CD14-positive monocyte (primary cell): ENCODE measurements at regions not wholly inside any gene's neighbourhood (a gene's known extent, or its start where the extent isn't known, plus 50 kb on each side); places are given as distances from the start of the nearest gene placed in this dataset.

Experiments used
- DNase-seq, 3 donors: peaks; one replicate each; pipeline ENCODE4 v3.0.0-alpha.2; 2011 to 2022
- H2AFZ ChIP-seq: 2 replicates; pipeline ENCODE4 v1.6.0; 2012; ENCODE audit warnings: mild to moderate bottlenecking, low read depth, low read length, inconsistent platforms; ENCODE audit not compliant: insufficient read depth, poor library complexity, severe bottlenecking
- H3K27ac ChIP-seq, 2 donors: 1 replicate in 1 of 2; 2 replicates in 1 of 2; pipeline ENCODE4 v1.5.1; 2012 to 2013; ENCODE audit warnings: low read length in 2 of 2, control low read depth in 1 of 2, inconsistent platforms in 1 of 2, low read depth in 1 of 2, mild to moderate bottlenecking in 1 of 2
- H3K27me3 ChIP-seq, 2 donors: one replicate each; pipeline versions ENCODE4 v1.6.0 to v1.6.1; 2011 to 2013; ENCODE audit warnings: low read length in 2 of 2; ENCODE audit not compliant: control insufficient read depth in 2 of 2, insufficient read depth in 2 of 2
- H3K36me3 ChIP-seq, 2 donors: replicated peaks in 1 of 2; 1 replicate in 1 of 2; 2 replicates in 1 of 2; pipeline versions ENCODE4 v1.5.1 to v1.6.1; 2012 to 2013; ENCODE audit warnings: low read length in 2 of 2, control low read depth in 1 of 2, inconsistent platforms in 1 of 2, mild to moderate bottlenecking in 1 of 2; ENCODE audit not compliant: insufficient read depth in 2 of 2, control insufficient read depth in 1 of 2
- H3K4me1 ChIP-seq, 2 donors: 1 replicate in 1 of 2; 2 replicates in 1 of 2; pipeline versions ENCODE4 v1.5.1 to v1.6.1; 2012 to 2013; ENCODE audit warnings: low read length in 2 of 2, control low read depth in 1 of 2, inconsistent platforms in 1 of 2, mild to moderate bottlenecking in 1 of 2, moderate library complexity in 1 of 2; ENCODE audit not compliant: insufficient read depth in 2 of 2, control insufficient read depth in 1 of 2
- H3K4me2 ChIP-seq: replicated peaks from 2 replicates; pipeline ENCODE3; 2012; ENCODE audit warnings: low read length, moderate library complexity, mild to moderate bottlenecking; ENCODE audit not compliant: poor library complexity, severe bottlenecking; ENCODE audit errors: extremely low read depth
- H3K4me3 ChIP-seq, 3 experiments: fragments of 200-600 bp in 1 of 3; sonication (generic) in 1 of 3; replicated peaks in 1 of 3; 1 replicate in 2 of 3; 2 replicates in 1 of 3; pipeline ENCODE4 v1.5.1; 2011 to 2013; ENCODE audit warnings: low read length in 3 of 3, mild to moderate bottlenecking in 3 of 3, control low read depth in 2 of 3, low read depth in 2 of 3, inconsistent platforms in 1 of 3, moderate library complexity in 1 of 3
- H3K79me2 ChIP-seq: 2 replicates; pipeline ENCODE4 v1.6.0; 2012; ENCODE audit warnings: mild to moderate bottlenecking, control low read depth, inconsistent platforms, low read length, moderate library complexity; ENCODE audit not compliant: insufficient read depth
- H3K9ac ChIP-seq: 2 replicates; pipeline ENCODE4 v1.6.0; 2017; ENCODE audit warnings: low read length, mild to moderate bottlenecking; ENCODE audit not compliant: insufficient read depth, poor library complexity, severe bottlenecking
- H3K9me3 ChIP-seq, 2 donors: replicated peaks in 1 of 2; 1 replicate in 1 of 2; 2 replicates in 1 of 2; pipeline versions ENCODE4 v1.5.1 to v1.6.1; 2012 to 2013; ENCODE audit warnings: low read length in 2 of 2, control low read depth in 1 of 2; ENCODE audit not compliant: control insufficient read depth in 1 of 2, insufficient read depth in 1 of 2
- H4K20me1 ChIP-seq: 2 replicates; pipeline ENCODE4 v1.6.0; 2012; ENCODE audit warnings: mild to moderate bottlenecking, low read length, control low read depth, moderate library complexity; ENCODE audit not compliant: insufficient read depth
- H3K27ac Mint-ChIP-seq, 7 donors: one replicate each; pipeline ENCODE4 v1.8.0; 2020; ENCODE audit warnings: mild to moderate bottlenecking in 7 of 7, mixed read lengths in 7 of 7, moderate library complexity in 6 of 7, inconsistent platforms in 2 of 7
- H3K27me3 Mint-ChIP-seq, 3 donors: one replicate each; pipeline ENCODE4 v1.8.0; 2021 to 2022; ENCODE audit warnings: low read depth in 3 of 3, mild to moderate bottlenecking in 3 of 3, mixed read lengths in 3 of 3, moderate library complexity in 3 of 3, inconsistent platforms in 1 of 3
- H3K36me3 Mint-ChIP-seq, 2 donors: one replicate each; pipeline ENCODE4 v1.8.0; 2020; ENCODE audit warnings: mixed read lengths in 2 of 2, inconsistent platforms in 1 of 2, mild to moderate bottlenecking in 1 of 2
- H3K4me1 Mint-ChIP-seq: one replicate; pipeline ENCODE4 v1.8.0; 2020; ENCODE audit warnings: mild to moderate bottlenecking, mixed read lengths
- H3K4me3 Mint-ChIP-seq, 2 donors: one replicate each; pipeline ENCODE4 v1.8.0; 2020; ENCODE audit warnings: mild to moderate bottlenecking in 2 of 2, mixed read lengths in 2 of 2, moderate library complexity in 1 of 2
- H3K9me3 Mint-ChIP-seq, 7 donors: one replicate each; pipeline ENCODE4 v1.8.0; 2020 to 2022; ENCODE audit warnings: mixed read lengths in 7 of 7, mild to moderate bottlenecking in 6 of 7, moderate library complexity in 6 of 7, inconsistent platforms in 2 of 7
- CTCF ChIP-seq: fragments of 200-600 bp; IDR thresholded peaks from one replicate; pipeline ENCODE4 v1.8.0; 2022; ENCODE audit warnings: antibody characterized with exemption, mild to moderate bottlenecking
- WGBS: methylation state at CpG from one replicate; pipeline ENCODE4 v1.1.5; 2013; ENCODE audit warnings: missing lambda C conversion rate; ENCODE audit not compliant: insufficient coverage; 5-methylcytosine and 5-hydroxymethylcytosine counted together
- intact Hi-C, 2 donors: fragments of 100-400 bp; cut with micrococcal nuclease; formaldehyde crosslinking; loops; one replicate each; pipeline versions ENCODE4 v1.15.0 to v1.15.1; 2023

GRCh38 chrX:10074241-10074941 lies 82.4 kb upstream of the CLCN4 start:
- H3K4me3 Mint-ChIP-seq, result no peak overlapping the region
- no peak overlapping the region for H2AFZ ChIP-seq
- H4K20me1 ChIP-seq, result no peaks in the 10 kb centered on the region
- no peaks in the 10 kb centered on the region for H3K4me1 ChIP-seq
- H3K36me3 Mint-ChIP-seq, result peaks cover 4 to 6% of the 10 kb centered on the region in 2 donors
- WGBS, result no CpG with 5 or more reads among the region's 9 CpGs
- TF ChIP-seq CTCF, result no peak
- H3K27me3 Mint-ChIP-seq, result peaks cover 0 to 9% (median 0%) of the 10 kb centered on the region in 3 donors
- intact Hi-C loops, result no loop called here
- no peak for DNase-seq
- H3K27me3 ChIP-seq, result no peaks in the 10 kb centered on the region
- H3K27ac Mint-ChIP-seq, result no peak overlapping the region
- H3K4me1 Mint-ChIP-seq, result peaks cover 6% of the 10 kb centered on the region
- peaks cover 0 to 4% (median 0%) of the 10 kb centered on the region in 7 donors for H3K9me3 Mint-ChIP-seq
- no peaks in the 10 kb centered on the region for H3K9me3 ChIP-seq
- no peak overlapping the region for H3K9ac ChIP-seq
- no peaks in the 10 kb centered on the region for H3K79me2 ChIP-seq
- H3K4me2 ChIP-seq, result no peak overlapping the region
- no peak overlapping the region for H3K27ac ChIP-seq
- H3K4me3 ChIP-seq, result no peak overlapping the region
- H3K36me3 ChIP-seq, result peaks cover 0 to 11% of the 10 kb centered on the region in 2 donors

- Histone ChIP-seq H3K79me2 (no peaks in the 10 kb centered on the region), H3K36me3 (peaks cover 0 to 2% of the 10 kb centered on the region in 2 donors), H3K27me3 (no peaks in the 10 kb centered on the region), H3K27ac (no peak overlapping the region), H3K4me2 (no peak overlapping the region), H3K4me3 (no peak overlapping the region), H2AFZ (no peak overlapping the region), H3K4me1 (no peaks in the 10 kb centered on the region), H4K20me1 (no peaks in the 10 kb centered on the region), H3K9me3 (no peaks in the 10 kb centered on the region), H3K9ac (no peak overlapping the region)
- TF ChIP-seq CTCF, result no peak
- Mint-ChIP-seq H3K4me1 (peaks cover 3% of the 10 kb centered on the region), H3K4me3 (no peak overlapping the region), H3K36me3 (peaks cover 15 to 18% of the 10 kb centered on the region in 2 donors), H3K27ac (no peak overlapping the region), H3K27me3 (peaks cover 0 to 11% (median 0%) of the 10 kb centered on the region in 3 donors), H3K9me3 (peaks cover 0 to 2% (median 0%) of the 10 kb centered on the region in 7 donors)
- no peak for DNase-seq
- intact Hi-C loops, result no loop called here
- no CpG with 5 or more reads among the region's 7 CpGs for WGBS
These were observed 80.0 kb upstream of the CLCN4 start for GRCh38 chrX:10076765-10077164.
